OCI-LY7 (cell line): ENCODE measurements at regions not wholly inside any gene's neighbourhood (a gene's known extent, or its start where the extent isn't known, plus 50 kb on each side); places are given as distances from the start of the nearest gene placed in this dataset.

Experiments used
- BruUV-seq: library from RNA; stranded (reverse); fragments of 400-500 nt; replicated peaks from 2 replicates; lab custom pipeline; 2021; lab: Mats Ljungman, UMichigan
- CTCF ChIA-PET: fragments of 300-600 bp; sonication (Branson Sonifier 250); formaldehyde crosslinking; loops from one replicate; lab custom pipeline; 2022; ENCODE audit warnings: antibody characterized with exemption; ENCODE audit not compliant: unreplicated experiment; lab: Charles Lee
- POLR2A ChIA-PET: fragments of 300-600 bp; sonication (Branson Sonifier 250); formaldehyde crosslinking; loops from one replicate; lab custom pipeline; 2022; ENCODE audit warnings: antibody characterized with exemption; lab: Charles Lee
- DNase-seq: peaks from one replicate; pipeline ENCODE4 v3.0.0-alpha.2; 2015; ENCODE audit warnings: low spot score
- H2AFZ ChIP-seq: fragments of 200-600 bp; sonication (generic), shearing (Covaris generic); 2 replicates; pipeline ENCODE4 v1.6.1; 2014; ENCODE audit warnings: mild to moderate bottlenecking, antibody characterized with exemption, low read length, moderate library complexity
- H3K27ac ChIP-seq: fragments of 200-600 bp; sonication (generic); 2 replicates; pipeline ENCODE4 v1.5.1; 2014; ENCODE audit warnings: mixed run types, low read depth, mild to moderate bottlenecking, moderate library complexity, low read length, inconsistent platforms; ENCODE audit not compliant: poor library complexity, severe bottlenecking
- H3K36me3 ChIP-seq: fragments of 200-600 bp; sonication (generic); 2 replicates; pipeline ENCODE4 v1.6.1; 2014; ENCODE audit warnings: mild to moderate bottlenecking, antibody characterized with exemption, low read length, moderate library complexity, mixed read lengths; ENCODE audit not compliant: insufficient read depth
- H3K4me1 ChIP-seq: fragments of 200-600 bp; sonication (generic); 2 replicates; pipeline ENCODE4 v1.5.1; 2014; ENCODE audit warnings: mild to moderate bottlenecking, low read length; ENCODE audit not compliant: insufficient read depth, poor library complexity, severe bottlenecking
- H3K4me2 ChIP-seq: fragments of 200-600 bp; sonication (generic); 2 replicates; pipeline ENCODE4 v1.6.1; 2014; ENCODE audit warnings: mild to moderate bottlenecking, low read length
- H3K4me3 ChIP-seq: fragments of 200-600 bp; sonication (generic); 2 replicates; pipeline ENCODE4 v1.5.1; 2014; ENCODE audit warnings: mild to moderate bottlenecking, low read depth, low read length; ENCODE audit not compliant: poor library complexity, severe bottlenecking
- H3K79me2 ChIP-seq: fragments of 200-600 bp; sonication (generic); 2 replicates; pipeline ENCODE4 v1.6.1; 2016; ENCODE audit warnings: low read depth, mild to moderate bottlenecking, low read length, moderate library complexity, mixed read lengths; ENCODE audit not compliant: insufficient read depth
- H3K9me2 ChIP-seq: fragments of 200-600 bp; sonication (generic); 2 replicates; pipeline ENCODE4 v1.6.1; 2016; ENCODE audit warnings: mild to moderate bottlenecking, low read length, mixed read lengths; ENCODE audit not compliant: insufficient read depth
- H3K9me3 ChIP-seq: fragments of 200-600 bp; sonication (generic); 2 replicates; pipeline ENCODE4 v1.6.1; 2014; ENCODE audit warnings: mild to moderate bottlenecking, mixed run types, low read length, mixed read lengths
- H4K20me1 ChIP-seq: fragments of 200-600 bp; sonication (generic); 2 replicates; pipeline ENCODE4 v1.6.1; 2014; ENCODE audit warnings: mild to moderate bottlenecking, antibody characterized with exemption, low read length, moderate library complexity, mixed read lengths; ENCODE audit not compliant: insufficient read depth
- EZH2phosphoT487 ChIP-seq: fragments of 200-600 bp; sonication (generic); IDR thresholded peaks from 2 replicates; pipeline ENCODE4 v1.6.1; 2018; ENCODE audit warnings: low read depth, borderline replicate concordance, mild to moderate bottlenecking, mixed run types, antibody characterized with exemption, low read length, moderate library complexity, mixed read lengths
- intact Hi-C: fragments of 100-400 bp; cut with micrococcal nuclease; formaldehyde crosslinking; loops from one replicate; pipeline ENCODE4 v1.10.0; 2022; ENCODE audit not compliant: unreplicated experiment
- TF ChIP-seq, protein P1 (sequence below): fragments of 200-600 bp; sonication (generic); conservative IDR thresholded peaks from 2 replicates; pipeline ENCODE4 v1.5.1; 2014; ENCODE audit warnings: mild to moderate bottlenecking, antibody characterized with exemption, low read length, moderate library complexity, mixed read lengths

DNA sequence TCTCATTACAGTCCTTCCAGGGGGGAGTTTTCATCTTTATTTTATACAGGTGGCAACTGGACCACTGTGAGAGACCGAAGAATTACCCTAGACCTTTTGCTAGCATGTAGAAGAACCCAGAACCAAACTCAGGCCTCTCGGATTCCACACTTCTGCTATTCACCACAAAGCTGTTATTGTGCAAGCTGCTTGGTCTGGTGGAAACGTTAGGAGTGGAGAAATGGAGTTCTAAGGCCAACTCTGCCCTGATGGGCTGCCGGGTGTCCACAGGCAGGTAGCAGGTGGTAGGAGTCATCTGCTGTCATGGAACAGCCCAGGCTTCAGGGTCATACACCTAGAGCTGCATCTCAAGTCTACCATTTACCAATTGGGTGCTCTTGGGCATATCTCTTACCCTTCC lies 218.8 kb downstream of the BCL11A start:
- Histone ChIP-seq H3K9me3 (no peaks in the 10 kb centered on the region), H4K20me1 (no peaks in the 10 kb centered on the region), H3K79me2 (no peaks in the 10 kb centered on the region), H3K27ac (no peak overlapping the region), H3K4me2 (no peak overlapping the region), H3K9me2 (no peaks in the 10 kb centered on the region), H3K36me3 (no peaks in the 10 kb centered on the region), H3K4me1 (peaks cover 29% of the 10 kb centered on the region), H2AFZ (no peak overlapping the region), H3K4me3 (no peak overlapping the region)
- TF ChIP-seq EZH2phosphoT487: no peak
- TF ChIP-seq, protein P1, sequence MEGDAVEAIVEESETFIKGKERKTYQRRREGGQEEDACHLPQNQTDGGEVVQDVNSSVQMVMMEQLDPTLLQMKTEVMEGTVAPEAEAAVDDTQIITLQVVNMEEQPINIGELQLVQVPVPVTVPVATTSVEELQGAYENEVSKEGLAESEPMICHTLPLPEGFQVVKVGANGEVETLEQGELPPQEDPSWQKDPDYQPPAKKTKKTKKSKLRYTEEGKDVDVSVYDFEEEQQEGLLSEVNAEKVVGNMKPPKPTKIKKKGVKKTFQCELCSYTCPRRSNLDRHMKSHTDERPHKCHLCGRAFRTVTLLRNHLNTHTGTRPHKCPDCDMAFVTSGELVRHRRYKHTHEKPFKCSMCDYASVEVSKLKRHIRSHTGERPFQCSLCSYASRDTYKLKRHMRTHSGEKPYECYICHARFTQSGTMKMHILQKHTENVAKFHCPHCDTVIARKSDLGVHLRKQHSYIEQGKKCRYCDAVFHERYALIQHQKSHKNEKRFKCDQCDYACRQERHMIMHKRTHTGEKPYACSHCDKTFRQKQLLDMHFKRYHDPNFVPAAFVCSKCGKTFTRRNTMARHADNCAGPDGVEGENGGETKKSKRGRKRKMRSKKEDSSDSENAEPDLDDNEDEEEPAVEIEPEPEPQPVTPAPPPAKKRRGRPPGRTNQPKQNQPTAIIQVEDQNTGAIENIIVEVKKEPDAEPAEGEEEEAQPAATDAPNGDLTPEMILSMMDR: no peak
- intact Hi-C loops: no loop called here
- BruUV-seq: no TSS peak
- POLR2A ChIA-PET: interaction anchor here (1.7 to 2.3 kb wide), 2 partner anchors 15 to 22 kb away, joined by 6 to 10 read pairs; no protein-coding TSS in a partner anchor
- CTCF ChIA-PET: no interaction called here
- no peak for DNase-seq

DNA sequence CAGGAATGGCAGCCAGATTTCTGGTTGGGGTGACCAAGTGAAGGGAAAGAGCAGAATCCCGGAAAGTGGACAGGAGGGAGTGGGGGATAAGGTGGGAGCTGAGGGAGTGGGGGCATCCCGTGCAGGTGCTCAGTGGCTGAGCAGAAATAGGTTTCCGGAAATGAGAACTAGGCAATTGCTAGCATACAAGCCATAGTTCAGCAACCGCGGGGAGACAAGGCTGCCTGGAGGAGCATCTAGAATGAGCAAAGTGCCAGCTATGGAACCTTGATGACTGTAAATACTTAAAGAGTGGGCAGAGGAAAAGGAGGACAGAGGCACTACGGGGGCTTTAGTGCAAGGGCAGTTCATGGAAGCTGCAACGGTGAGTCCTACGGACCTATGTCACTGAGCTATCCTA lies 220.2 kb downstream of the BCL11A start:
- Histone ChIP-seq H3K36me3 (no peaks in the 10 kb centered on the region), H3K4me2 (no peak overlapping the region), H3K4me1 (peaks cover 30% of the 10 kb centered on the region), H3K27ac (no peak overlapping the region), H3K9me3 (no peaks in the 10 kb centered on the region), H2AFZ (no peak overlapping the region), H4K20me1 (no peaks in the 10 kb centered on the region), H3K79me2 (no peaks in the 10 kb centered on the region), H3K9me2 (no peaks in the 10 kb centered on the region), H3K4me3 (no peak overlapping the region)
- no peak for DNase-seq
- POLR2A ChIA-PET: interaction anchor here (1.2 to 2.3 kb wide), 4 partner anchors 8 to 21 kb away, joined by 3 to 10 read pairs (median 6); no protein-coding TSS in a partner anchor
- no TSS peak for BruUV-seq
- intact Hi-C loops: no loop called here
- TF ChIP-seq, protein P1: no peak
- no peak for TF ChIP-seq EZH2phosphoT487
- CTCF ChIA-PET: no interaction called here

DNA sequence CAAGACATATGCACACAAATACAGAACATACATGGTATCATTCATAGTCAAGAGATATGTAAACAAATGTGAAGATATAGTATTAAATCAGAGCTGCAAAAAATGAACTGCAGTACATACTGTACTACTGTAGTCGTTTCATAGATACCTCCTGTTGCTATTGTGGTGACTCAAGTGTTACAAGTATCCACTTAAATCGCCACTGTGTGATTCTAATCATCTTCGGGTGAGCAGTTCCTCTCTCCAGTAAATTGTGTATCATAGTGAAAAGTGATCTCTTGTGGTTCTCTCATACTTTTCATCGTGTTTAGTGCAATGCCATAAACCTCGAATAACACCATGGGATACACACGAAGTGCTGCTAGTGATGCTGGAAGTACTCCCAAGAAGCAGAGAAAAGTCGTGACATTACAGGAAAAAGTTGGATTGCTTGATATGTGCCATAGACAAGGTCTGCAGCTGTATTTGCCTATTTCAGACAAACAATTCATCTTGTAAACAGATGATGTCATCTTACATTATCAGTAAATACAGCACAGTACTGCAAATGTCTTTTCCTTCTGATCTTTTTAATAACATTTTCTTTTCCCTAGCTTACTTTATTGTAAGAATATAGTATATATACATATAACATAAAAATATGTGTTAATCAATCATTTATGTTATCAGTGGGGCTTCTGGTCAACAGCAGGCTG lies 222.2 kb downstream of the BCL11A start:
- Histone ChIP-seq H3K27ac (no peak overlapping the region), H3K36me3 (no peaks in the 10 kb centered on the region; the same call in 1 of the 2 replicates), H4K20me1 (no peaks in the 10 kb centered on the region), H3K9me3 (0 out of 2 replicates have a peak, but pooled peaks cover 6% of the 10 kb centered on the region), H3K79me2 (no peaks in the 10 kb centered on the region), H3K4me2 (no peak overlapping the region), H3K4me3 (no peak overlapping the region), H3K9me2 (no peaks in the 10 kb centered on the region), H2AFZ (no peak overlapping the region), H3K4me1 (peaks cover 13% of the 10 kb centered on the region)
- BruUV-seq: no TSS peak
- no peak for TF ChIP-seq EZH2phosphoT487
- TF ChIP-seq, protein P1: no peak
- DNase-seq: no peak
- intact Hi-C loops: no loop called here
- CTCF ChIA-PET: no interaction called here
- POLR2A ChIA-PET: interaction anchor here (0.6 to 2.4 kb wide), 4 partner anchors 11 to 32 kb away, joined by 3 to 8 read pairs (median 3); no protein-coding TSS in a partner anchor
